ENCODE measurements at regions not wholly inside any gene's neighbourhood (a gene's known extent, or its start where the extent isn't known, plus 50 kb on each side); places are given as distances from the start of the nearest gene placed in this dataset.

GRCh38 chr4:18518098-18518497, 496.5 kb upstream of the LCORL start:
- Histone ChIP-seq H3K4me3 (replicated peaks in 1 of 3; ENCODE audit: low read depth in 2 of 3, low read length in 3 of 3) (no peak overlapping the region), H3K9me3 (replicated peaks in 1 of 2; ENCODE audit: control insufficient read depth in 1 of 2, insufficient read depth in 1 of 2, low read length in 2 of 2) (no peaks in the 10 kb centered on the region), H3K36me3 (replicated peaks in 1 of 2; ENCODE audit: control insufficient read depth in 1 of 2, insufficient read depth in 2 of 2, low read length in 2 of 2) (no peaks in the 10 kb centered on the region), H3K27me3 (ENCODE audit: control insufficient read depth in 2 of 2, insufficient read depth in 2 of 2, low read length in 2 of 2) (no peaks in the 10 kb centered on the region), H3K4me2 (replicated peaks; ENCODE audit: extremely low read depth, low read length, poor library complexity, severe bottlenecking) (no peak overlapping the region), H3K79me2 (ENCODE audit: insufficient read depth, low read length) (no peaks in the 10 kb centered on the region), H2AFZ (ENCODE audit: insufficient read depth, low read depth, low read length, poor library complexity, severe bottlenecking) (no peak overlapping the region), H3K27ac (ENCODE audit: low read depth in 1 of 2, low read length in 2 of 2) (no peak overlapping the region), H3K4me1 (ENCODE audit: control insufficient read depth in 1 of 2, insufficient read depth in 2 of 2, low read length in 2 of 2) (no peaks in the 10 kb centered on the region), H3K9ac (ENCODE audit: insufficient read depth, low read length, poor library complexity, severe bottlenecking) (no peak overlapping the region), H4K20me1 (ENCODE audit: insufficient read depth, low read length) (no peaks in the 10 kb centered on the region)
- DNase-seq, result no peak
- 0% methylated on average over 1 of the region's 3 CpGs for WGBS (ENCODE audit: insufficient coverage)
- intact Hi-C loops (cut with micrococcal nuclease), result no loop called here
- Mint-ChIP-seq H3K36me3 (no peaks in the 10 kb centered on the region), H3K4me1 (no peaks in the 10 kb centered on the region), H3K4me3 (no peak overlapping the region), H3K9me3 (peaks cover 0 to 5% (median 0%) of the 10 kb centered on the region in 7 donors), H3K27ac (no peak overlapping the region), H3K27me3 (ENCODE audit: low read depth in 3 of 3) (no peaks in the 10 kb centered on the region)
- TF ChIP-seq, protein P1, sequence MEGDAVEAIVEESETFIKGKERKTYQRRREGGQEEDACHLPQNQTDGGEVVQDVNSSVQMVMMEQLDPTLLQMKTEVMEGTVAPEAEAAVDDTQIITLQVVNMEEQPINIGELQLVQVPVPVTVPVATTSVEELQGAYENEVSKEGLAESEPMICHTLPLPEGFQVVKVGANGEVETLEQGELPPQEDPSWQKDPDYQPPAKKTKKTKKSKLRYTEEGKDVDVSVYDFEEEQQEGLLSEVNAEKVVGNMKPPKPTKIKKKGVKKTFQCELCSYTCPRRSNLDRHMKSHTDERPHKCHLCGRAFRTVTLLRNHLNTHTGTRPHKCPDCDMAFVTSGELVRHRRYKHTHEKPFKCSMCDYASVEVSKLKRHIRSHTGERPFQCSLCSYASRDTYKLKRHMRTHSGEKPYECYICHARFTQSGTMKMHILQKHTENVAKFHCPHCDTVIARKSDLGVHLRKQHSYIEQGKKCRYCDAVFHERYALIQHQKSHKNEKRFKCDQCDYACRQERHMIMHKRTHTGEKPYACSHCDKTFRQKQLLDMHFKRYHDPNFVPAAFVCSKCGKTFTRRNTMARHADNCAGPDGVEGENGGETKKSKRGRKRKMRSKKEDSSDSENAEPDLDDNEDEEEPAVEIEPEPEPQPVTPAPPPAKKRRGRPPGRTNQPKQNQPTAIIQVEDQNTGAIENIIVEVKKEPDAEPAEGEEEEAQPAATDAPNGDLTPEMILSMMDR (IDR thresholded peaks at IDR 0.05), result no peak

DNA sequence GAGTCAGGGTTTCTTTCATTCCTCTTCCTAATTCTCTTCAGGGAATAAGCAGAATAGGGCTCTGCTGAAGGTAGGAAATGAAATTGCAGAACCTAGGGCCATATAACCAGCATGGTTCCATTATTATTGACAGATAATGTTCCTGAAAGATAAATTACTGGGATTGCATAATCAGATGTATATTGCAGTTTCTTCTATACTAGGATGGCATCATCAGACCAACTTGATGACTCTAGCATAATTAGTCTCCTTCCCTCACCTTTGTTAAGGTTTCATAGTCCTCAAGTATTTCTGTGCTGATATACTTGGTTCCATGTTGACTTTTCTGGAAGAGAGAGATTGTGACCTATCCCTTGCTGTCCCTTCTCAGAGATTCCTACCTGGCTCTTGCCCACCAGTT, 492.3 kb upstream of the LCORL start:
- peaks cover 0 to 2% (median 0%) of the 10 kb centered on the region in 3 donors for H3K27me3 Mint-ChIP-seq (ENCODE audit: low read depth in 3 of 3)
- Histone ChIP-seq H3K4me2 (replicated peaks; ENCODE audit: extremely low read depth, low read length, poor library complexity, severe bottlenecking) (no peak overlapping the region), H2AFZ (ENCODE audit: insufficient read depth, low read depth, low read length, poor library complexity, severe bottlenecking) (no peak overlapping the region), H3K9me3 (replicated peaks in 1 of 2; ENCODE audit: control insufficient read depth in 1 of 2, insufficient read depth in 1 of 2, low read length in 2 of 2) (no peaks in the 10 kb centered on the region), H3K36me3 (replicated peaks in 1 of 2; ENCODE audit: control insufficient read depth in 1 of 2, insufficient read depth in 2 of 2, low read length in 2 of 2) (no peaks in the 10 kb centered on the region), H3K9ac (ENCODE audit: insufficient read depth, low read length, poor library complexity, severe bottlenecking) (no peak overlapping the region), H3K79me2 (ENCODE audit: insufficient read depth, low read length) (no peaks in the 10 kb centered on the region), H3K4me3 (replicated peaks in 1 of 3; ENCODE audit: low read depth in 2 of 3, low read length in 3 of 3) (no peak overlapping the region), H3K4me1 (ENCODE audit: control insufficient read depth in 1 of 2, insufficient read depth in 2 of 2, low read length in 2 of 2) (no peaks in the 10 kb centered on the region), H4K20me1 (ENCODE audit: insufficient read depth, low read length) (no peaks in the 10 kb centered on the region), H3K27me3 (ENCODE audit: control insufficient read depth in 2 of 2, insufficient read depth in 2 of 2, low read length in 2 of 2) (no peaks in the 10 kb centered on the region), H3K27ac (ENCODE audit: low read depth in 1 of 2, low read length in 2 of 2) (no peak overlapping the region)
- TF ChIP-seq, protein P1 (IDR thresholded peaks at IDR 0.05), result no peak
- intact Hi-C loops (cut with micrococcal nuclease), result no loop called here
- no peak overlapping the region for H3K27ac Mint-ChIP-seq
- no peaks in the 10 kb centered on the region for H3K36me3 Mint-ChIP-seq
- DNase-seq, result no peak
- peaks cover 0 to 5% (median 2%) of the 10 kb centered on the region in 7 donors for H3K9me3 Mint-ChIP-seq
- H3K4me3 Mint-ChIP-seq, result no peak overlapping the region
- no peaks in the 10 kb centered on the region for H3K4me1 Mint-ChIP-seq
